Amniotic epithelial cell (primary cell): ENCODE measurements at regions not wholly inside any gene's neighbourhood (a gene's known extent, or its start where the extent isn't known, plus 50 kb on each side); places are given as distances from the start of the nearest gene placed in this dataset.

Experiments used
- DNase-seq: peaks from one replicate; pipeline ENCODE4 v3.0.0-alpha.2; 2010; ENCODE audit warnings: low read depth

- peak; percentile 88 for DNase-seq
Measured at GRCh38 chrX:69027181-69028005, 137.9 kb downstream of the PJA1 start.

GRCh38 chrX:69025802-69026301 is 139.4 kb downstream of the PJA1 start:
- DNase-seq = peak; percentile 86

GRCh38 chrX:69024931-69025330 is 140.3 kb downstream of the PJA1 start:
- DNase-seq = peak; percentile 66

GRCh38 chrX:69024161-69024736 is 141.0 kb downstream of the PJA1 start:
- no peak for DNase-seq

GRCh38 chrX:69022430-69022829 is 142.8 kb downstream of the PJA1 start:
- no peak for DNase-seq

GRCh38 chrX:69021141-69021960 is 143.9 kb downstream of the PJA1 start:
- DNase-seq = no peak

- DNase-seq = no peak
Measured at GRCh38 chrX:69020316-69020715, 144.9 kb downstream of the PJA1 start.

- DNase-seq = no peak
Measured at GRCh38 chrX:69019073-69019890, 146.0 kb downstream of the PJA1 start.

- no peak for DNase-seq
Measured at GRCh38 chrX:69018416-69019072, 146.7 kb downstream of the PJA1 start.

GRCh38 chrX:69016293-69016941 is 148.8 kb downstream of the PJA1 start:
- peak; percentile 33 for DNase-seq

GRCh38 chrX:69015564-69016292 is 149.5 kb downstream of the PJA1 start:
- DNase-seq = peak; percentile 25

GRCh38 chrX:69015156-69015555 is 150.1 kb downstream of the PJA1 start:
- DNase-seq = no peak

GRCh38 chrX:69014200-69014599 is 151.1 kb downstream of the PJA1 start:
- peak; percentile 89 for DNase-seq

- no peak for DNase-seq
Measured at GRCh38 chrX:69010339-69010738, 154.9 kb downstream of the PJA1 start.

- no peak for DNase-seq
Measured at GRCh38 chrX:69000877-69001276, 164.4 kb downstream of the PJA1 start.

GRCh38 chrX:68999931-69000330 is 165.3 kb downstream of the PJA1 start:
- no peak for DNase-seq

- DNase-seq = no peak
Measured at GRCh38 chrX:68999356-68999755, 165.9 kb downstream of the PJA1 start.

GRCh38 chrX:68998716-68999115 is 166.5 kb downstream of the PJA1 start:
- no peak for DNase-seq

- peak; percentile 72 for DNase-seq
Measured at GRCh38 chrX:68997911-68998310, 167.3 kb downstream of the PJA1 start.

- DNase-seq = no peak
Measured at GRCh38 chrX:68997511-68997910, 167.7 kb downstream of the PJA1 start.
